ENCODE measurements at regions not wholly inside any gene's neighbourhood (a gene's known extent, or its start where the extent isn't known, plus 50 kb on each side); places are given as distances from the start of the nearest gene placed in this dataset.

DNA sequence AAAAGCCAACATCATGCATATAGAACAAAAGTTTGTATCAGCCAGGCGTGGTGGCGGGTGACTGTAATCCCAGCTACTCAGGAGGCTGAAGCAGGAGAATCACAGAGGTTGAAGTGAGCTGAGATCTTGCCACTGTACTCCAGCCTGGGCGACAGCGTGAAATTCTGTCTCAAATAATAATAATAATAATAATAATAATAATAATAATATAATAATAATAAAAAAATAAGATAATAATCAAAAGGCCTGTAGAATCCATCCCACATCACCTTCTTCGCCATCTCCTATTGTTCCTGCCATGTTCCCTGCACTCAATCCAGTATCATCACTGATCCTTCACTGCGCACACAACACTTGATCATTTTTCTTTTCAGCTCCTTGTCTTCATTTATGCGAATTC is 619.3 kb upstream of the ADARB2 start:
- no peak for ATAC-seq
- Mint-ChIP-seq H3K27me3 (ENCODE audit: low read depth) (no peaks in the 10 kb centered on the region; the same call in 1 of the 2 replicates), H3K4me3 (no peak overlapping the region), H3K9me3 (no peaks in the 10 kb centered on the region), H3K4me1 (no peaks in the 10 kb centered on the region), H3K27ac (no peak overlapping the region), H3K36me3 (no peaks in the 10 kb centered on the region)
- ChIA-PET POLR2A (no interaction called here), CTCF (interaction anchor here (0.6 kb wide), 1 partner anchor 13 kb away, joined by 3 read pairs; no protein-coding TSS in a partner anchor)
- no peak for DNase-seq (ENCODE audit: low spot score)
- TF ChIP-seq KAT7 (CRISPR knock-in tag; IDR thresholded peaks at IDR 0.05; ENCODE audit: borderline replicate concordance) (no peak), HMGA2 (CRISPR knock-in tag; IDR thresholded peaks at IDR 0.05) (peak; percentile 90), ZNF232 (CRISPR knock-in tag; IDR thresholded peaks at IDR 0.05) (no peak), FOXJ3 (CRISPR knock-in tag; IDR thresholded peaks at IDR 0.05; ENCODE audit: borderline replicate concordance) (no peak)

DNA sequence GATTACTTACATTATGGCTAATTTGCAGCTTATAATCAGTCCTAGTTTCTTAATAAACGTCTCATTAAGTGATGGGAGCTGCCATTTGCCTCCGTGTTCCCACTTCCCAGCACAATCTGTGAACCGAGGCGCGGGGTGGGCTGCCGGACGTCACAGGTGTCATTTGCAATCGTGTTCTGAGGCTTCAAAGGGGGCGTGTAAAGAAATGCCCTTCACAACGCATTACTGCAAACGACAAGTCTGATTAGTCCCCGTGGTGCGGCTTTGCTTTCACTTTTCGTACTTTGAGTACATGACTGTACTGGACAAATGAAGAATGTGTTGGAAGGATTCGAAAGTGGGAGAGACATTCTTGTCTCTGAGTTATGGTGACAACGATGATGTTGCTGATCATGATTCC is 614.2 kb upstream of the ADARB2 start:
- Mint-ChIP-seq H3K9me3 (peaks cover 8% of the 10 kb centered on the region), H3K36me3 (no peaks in the 10 kb centered on the region), H3K4me3 (no peak overlapping the region), H3K4me1 (no peaks in the 10 kb centered on the region), H3K27me3 (ENCODE audit: low read depth) (no peaks in the 10 kb centered on the region), H3K27ac (no peak overlapping the region)
- ChIA-PET POLR2A (no interaction called here), CTCF (interaction anchor here (0.6 kb wide), 1 partner anchor 30 kb away, joined by 4 read pairs; no protein-coding TSS in a partner anchor)
- DNase-seq (ENCODE audit: low spot score) (no peak), ATAC-seq (no peak)
- TF ChIP-seq, protein P1, sequence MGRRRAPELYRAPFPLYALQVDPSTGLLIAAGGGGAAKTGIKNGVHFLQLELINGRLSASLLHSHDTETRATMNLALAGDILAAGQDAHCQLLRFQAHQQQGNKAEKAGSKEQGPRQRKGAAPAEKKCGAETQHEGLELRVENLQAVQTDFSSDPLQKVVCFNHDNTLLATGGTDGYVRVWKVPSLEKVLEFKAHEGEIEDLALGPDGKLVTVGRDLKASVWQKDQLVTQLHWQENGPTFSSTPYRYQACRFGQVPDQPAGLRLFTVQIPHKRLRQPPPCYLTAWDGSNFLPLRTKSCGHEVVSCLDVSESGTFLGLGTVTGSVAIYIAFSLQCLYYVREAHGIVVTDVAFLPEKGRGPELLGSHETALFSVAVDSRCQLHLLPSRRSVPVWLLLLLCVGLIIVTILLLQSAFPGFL (CRISPR knock-in tag; IDR thresholded peaks at IDR 0.05; ENCODE audit: borderline replicate concordance): no peak
- TF ChIP-seq ZNF263 (CRISPR knock-in tag; IDR thresholded peaks at IDR 0.05; ENCODE audit: low read depth): no peak
- TF ChIP-seq, protein P2, sequence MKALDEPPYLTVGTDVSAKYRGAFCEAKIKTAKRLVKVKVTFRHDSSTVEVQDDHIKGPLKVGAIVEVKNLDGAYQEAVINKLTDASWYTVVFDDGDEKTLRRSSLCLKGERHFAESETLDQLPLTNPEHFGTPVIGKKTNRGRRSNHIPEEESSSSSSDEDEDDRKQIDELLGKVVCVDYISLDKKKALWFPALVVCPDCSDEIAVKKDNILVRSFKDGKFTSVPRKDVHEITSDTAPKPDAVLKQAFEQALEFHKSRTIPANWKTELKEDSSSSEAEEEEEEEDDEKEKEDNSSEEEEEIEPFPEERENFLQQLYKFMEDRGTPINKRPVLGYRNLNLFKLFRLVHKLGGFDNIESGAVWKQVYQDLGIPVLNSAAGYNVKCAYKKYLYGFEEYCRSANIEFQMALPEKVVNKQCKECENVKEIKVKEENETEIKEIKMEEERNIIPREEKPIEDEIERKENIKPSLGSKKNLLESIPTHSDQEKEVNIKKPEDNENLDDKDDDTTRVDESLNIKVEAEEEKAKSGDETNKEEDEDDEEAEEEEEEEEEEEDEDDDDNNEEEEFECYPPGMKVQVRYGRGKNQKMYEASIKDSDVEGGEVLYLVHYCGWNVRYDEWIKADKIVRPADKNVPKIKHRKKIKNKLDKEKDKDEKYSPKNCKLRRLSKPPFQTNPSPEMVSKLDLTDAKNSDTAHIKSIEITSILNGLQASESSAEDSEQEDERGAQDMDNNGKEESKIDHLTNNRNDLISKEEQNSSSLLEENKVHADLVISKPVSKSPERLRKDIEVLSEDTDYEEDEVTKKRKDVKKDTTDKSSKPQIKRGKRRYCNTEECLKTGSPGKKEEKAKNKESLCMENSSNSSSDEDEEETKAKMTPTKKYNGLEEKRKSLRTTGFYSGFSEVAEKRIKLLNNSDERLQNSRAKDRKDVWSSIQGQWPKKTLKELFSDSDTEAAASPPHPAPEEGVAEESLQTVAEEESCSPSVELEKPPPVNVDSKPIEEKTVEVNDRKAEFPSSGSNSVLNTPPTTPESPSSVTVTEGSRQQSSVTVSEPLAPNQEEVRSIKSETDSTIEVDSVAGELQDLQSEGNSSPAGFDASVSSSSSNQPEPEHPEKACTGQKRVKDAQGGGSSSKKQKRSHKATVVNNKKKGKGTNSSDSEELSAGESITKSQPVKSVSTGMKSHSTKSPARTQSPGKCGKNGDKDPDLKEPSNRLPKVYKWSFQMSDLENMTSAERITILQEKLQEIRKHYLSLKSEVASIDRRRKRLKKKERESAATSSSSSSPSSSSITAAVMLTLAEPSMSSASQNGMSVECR (CRISPR knock-in tag; IDR thresholded peaks at IDR 0.05; ENCODE audit: borderline replicate concordance): no peak
- TF ChIP-seq OVOL2 (CRISPR knock-in tag; IDR thresholded peaks at IDR 0.05; ENCODE audit: borderline replicate concordance): no peak
- TF ChIP-seq ZNF121 (CRISPR knock-in tag; IDR thresholded peaks at IDR 0.05): no peak
- TF ChIP-seq, protein P3, sequence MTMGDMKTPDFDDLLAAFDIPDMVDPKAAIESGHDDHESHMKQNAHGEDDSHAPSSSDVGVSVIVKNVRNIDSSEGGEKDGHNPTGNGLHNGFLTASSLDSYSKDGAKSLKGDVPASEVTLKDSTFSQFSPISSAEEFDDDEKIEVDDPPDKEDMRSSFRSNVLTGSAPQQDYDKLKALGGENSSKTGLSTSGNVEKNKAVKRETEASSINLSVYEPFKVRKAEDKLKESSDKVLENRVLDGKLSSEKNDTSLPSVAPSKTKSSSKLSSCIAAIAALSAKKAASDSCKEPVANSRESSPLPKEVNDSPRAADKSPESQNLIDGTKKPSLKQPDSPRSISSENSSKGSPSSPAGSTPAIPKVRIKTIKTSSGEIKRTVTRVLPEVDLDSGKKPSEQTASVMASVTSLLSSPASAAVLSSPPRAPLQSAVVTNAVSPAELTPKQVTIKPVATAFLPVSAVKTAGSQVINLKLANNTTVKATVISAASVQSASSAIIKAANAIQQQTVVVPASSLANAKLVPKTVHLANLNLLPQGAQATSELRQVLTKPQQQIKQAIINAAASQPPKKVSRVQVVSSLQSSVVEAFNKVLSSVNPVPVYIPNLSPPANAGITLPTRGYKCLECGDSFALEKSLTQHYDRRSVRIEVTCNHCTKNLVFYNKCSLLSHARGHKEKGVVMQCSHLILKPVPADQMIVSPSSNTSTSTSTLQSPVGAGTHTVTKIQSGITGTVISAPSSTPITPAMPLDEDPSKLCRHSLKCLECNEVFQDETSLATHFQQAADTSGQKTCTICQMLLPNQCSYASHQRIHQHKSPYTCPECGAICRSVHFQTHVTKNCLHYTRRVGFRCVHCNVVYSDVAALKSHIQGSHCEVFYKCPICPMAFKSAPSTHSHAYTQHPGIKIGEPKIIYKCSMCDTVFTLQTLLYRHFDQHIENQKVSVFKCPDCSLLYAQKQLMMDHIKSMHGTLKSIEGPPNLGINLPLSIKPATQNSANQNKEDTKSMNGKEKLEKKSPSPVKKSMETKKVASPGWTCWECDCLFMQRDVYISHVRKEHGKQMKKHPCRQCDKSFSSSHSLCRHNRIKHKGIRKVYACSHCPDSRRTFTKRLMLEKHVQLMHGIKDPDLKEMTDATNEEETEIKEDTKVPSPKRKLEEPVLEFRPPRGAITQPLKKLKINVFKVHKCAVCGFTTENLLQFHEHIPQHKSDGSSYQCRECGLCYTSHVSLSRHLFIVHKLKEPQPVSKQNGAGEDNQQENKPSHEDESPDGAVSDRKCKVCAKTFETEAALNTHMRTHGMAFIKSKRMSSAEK (CRISPR knock-in tag; IDR thresholded peaks at IDR 0.05; ENCODE audit: borderline replicate concordance): no peak
- no peak for TF ChIP-seq EMX1 (CRISPR knock-in tag; IDR thresholded peaks at IDR 0.05)
- TF ChIP-seq HMGA2 (CRISPR knock-in tag; IDR thresholded peaks at IDR 0.05): no peak
- TF ChIP-seq, protein P4, sequence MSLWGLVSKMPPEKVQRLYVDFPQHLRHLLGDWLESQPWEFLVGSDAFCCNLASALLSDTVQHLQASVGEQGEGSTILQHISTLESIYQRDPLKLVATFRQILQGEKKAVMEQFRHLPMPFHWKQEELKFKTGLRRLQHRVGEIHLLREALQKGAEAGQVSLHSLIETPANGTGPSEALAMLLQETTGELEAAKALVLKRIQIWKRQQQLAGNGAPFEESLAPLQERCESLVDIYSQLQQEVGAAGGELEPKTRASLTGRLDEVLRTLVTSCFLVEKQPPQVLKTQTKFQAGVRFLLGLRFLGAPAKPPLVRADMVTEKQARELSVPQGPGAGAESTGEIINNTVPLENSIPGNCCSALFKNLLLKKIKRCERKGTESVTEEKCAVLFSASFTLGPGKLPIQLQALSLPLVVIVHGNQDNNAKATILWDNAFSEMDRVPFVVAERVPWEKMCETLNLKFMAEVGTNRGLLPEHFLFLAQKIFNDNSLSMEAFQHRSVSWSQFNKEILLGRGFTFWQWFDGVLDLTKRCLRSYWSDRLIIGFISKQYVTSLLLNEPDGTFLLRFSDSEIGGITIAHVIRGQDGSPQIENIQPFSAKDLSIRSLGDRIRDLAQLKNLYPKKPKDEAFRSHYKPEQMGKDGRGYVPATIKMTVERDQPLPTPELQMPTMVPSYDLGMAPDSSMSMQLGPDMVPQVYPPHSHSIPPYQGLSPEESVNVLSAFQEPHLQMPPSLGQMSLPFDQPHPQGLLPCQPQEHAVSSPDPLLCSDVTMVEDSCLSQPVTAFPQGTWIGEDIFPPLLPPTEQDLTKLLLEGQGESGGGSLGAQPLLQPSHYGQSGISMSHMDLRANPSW (CRISPR knock-in tag; conservative IDR thresholded peaks at IDR 0.05; ENCODE audit: low read depth): no peak
- TF ChIP-seq KAT7 (CRISPR knock-in tag; IDR thresholded peaks at IDR 0.05; ENCODE audit: borderline replicate concordance): no peak
- TF ChIP-seq, protein P5, sequence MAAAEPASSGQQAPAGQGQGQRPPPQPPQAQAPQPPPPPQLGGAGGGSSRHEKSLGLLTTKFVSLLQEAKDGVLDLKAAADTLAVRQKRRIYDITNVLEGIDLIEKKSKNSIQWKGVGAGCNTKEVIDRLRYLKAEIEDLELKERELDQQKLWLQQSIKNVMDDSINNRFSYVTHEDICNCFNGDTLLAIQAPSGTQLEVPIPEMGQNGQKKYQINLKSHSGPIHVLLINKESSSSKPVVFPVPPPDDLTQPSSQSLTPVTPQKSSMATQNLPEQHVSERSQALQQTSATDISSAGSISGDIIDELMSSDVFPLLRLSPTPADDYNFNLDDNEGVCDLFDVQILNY (CRISPR knock-in tag; IDR thresholded peaks at IDR 0.05): no peak
- no peak for TF ChIP-seq NFATC4 (CRISPR knock-in tag; IDR thresholded peaks at IDR 0.05)
- no peak for TF ChIP-seq GRHL2 (CRISPR knock-in tag; IDR thresholded peaks at IDR 0.05; ENCODE audit: insufficient replicate concordance, severe bottlenecking)
- TF ChIP-seq, protein P6, sequence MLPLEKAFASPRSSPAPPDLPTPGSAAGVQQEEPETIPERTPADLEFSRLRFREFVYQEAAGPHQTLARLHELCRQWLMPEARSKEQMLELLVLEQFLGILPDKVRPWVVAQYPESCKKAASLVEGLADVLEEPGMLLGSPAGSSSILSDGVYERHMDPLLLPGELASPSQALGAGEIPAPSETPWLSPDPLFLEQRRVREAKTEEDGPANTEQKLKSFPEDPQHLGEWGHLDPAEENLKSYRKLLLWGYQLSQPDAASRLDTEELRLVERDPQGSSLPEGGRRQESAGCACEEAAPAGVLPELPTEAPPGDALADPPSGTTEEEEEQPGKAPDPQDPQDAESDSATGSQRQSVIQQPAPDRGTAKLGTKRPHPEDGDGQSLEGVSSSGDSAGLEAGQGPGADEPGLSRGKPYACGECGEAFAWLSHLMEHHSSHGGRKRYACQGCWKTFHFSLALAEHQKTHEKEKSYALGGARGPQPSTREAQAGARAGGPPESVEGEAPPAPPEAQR (CRISPR knock-in tag; IDR thresholded peaks at IDR 0.05): no peak
- TF ChIP-seq, protein P7, sequence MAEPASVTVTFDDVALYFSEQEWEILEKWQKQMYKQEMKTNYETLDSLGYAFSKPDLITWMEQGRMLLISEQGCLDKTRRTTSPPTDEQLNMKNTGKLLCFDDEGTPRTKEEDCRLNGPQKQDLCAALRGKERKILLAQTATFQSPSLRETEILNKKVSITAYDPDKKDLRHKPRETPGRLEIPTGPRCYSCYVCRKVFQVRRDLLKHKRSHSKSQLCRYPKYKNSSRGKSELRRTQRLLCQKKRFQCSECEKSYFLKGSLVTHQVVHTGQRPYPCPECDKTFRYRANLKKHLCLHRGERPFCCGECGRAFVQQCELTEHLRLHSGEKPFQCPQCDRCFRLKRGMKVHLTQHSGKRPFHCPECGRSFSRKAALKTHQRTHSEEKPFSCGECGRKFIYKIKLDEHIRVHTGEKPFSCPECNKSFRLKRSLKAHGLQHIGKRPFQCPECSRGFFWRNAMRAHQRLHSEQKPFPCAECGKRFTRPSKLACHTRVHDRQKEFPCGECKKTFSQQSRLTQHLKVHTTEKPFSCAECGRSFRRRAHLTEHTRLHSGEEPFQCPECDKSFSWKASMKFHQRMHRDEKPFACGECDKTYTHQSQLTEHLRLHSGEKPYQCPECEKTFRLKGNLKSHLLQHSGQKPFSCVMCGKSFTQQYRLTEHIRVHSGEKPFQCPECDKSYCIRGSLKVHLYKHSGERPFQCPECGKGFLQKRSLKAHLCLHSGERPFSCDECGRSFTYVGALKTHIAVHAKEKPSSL (CRISPR knock-in tag; conservative IDR thresholded peaks at IDR 0.05): no peak
